Loucy (cell line): ENCODE measurements at regions not wholly inside any gene's neighbourhood (a gene's known extent, or its start where the extent isn't known, plus 50 kb on each side); places are given as distances from the start of the nearest gene placed in this dataset.

Experiments
- EZH2phosphoT487 ChIP-seq: fragments of 200-600 bp; IDR thresholded peaks from 2 replicates; pipeline ENCODE4 v1.6.1; 2018; ENCODE audit warnings: antibody characterized with exemption, mild to moderate bottlenecking, moderate library complexity, borderline replicate concordance
- TF ChIP-seq, protein P1 (sequence below): fragments of 200-600 bp; sonication (generic); conservative IDR thresholded peaks from 2 replicates; pipeline ENCODE4 v1.5.1; 2014; ENCODE audit warnings: mild to moderate bottlenecking, antibody characterized with exemption, low read length

DNA sequence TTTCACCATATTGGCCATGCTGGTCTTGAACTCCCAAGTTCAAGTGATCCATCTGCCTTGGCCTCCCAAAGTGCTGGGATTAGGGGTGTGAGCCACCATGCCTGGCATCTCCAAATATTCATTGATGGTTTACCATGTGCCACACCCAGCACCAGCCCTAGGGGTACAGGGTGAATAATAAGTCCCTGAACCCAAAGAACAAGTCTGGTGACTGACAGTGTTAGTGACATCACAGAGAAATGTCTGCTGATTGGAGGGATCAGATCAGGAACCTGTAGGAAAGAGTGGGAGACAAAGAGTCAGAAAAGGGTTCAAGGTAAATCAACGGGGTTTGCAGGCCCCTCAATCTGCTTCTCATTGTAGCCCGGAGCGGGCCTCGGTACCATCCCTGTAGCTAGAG lies 118.4 kb upstream of the NABP1 start:
- TF ChIP-seq, protein P1, sequence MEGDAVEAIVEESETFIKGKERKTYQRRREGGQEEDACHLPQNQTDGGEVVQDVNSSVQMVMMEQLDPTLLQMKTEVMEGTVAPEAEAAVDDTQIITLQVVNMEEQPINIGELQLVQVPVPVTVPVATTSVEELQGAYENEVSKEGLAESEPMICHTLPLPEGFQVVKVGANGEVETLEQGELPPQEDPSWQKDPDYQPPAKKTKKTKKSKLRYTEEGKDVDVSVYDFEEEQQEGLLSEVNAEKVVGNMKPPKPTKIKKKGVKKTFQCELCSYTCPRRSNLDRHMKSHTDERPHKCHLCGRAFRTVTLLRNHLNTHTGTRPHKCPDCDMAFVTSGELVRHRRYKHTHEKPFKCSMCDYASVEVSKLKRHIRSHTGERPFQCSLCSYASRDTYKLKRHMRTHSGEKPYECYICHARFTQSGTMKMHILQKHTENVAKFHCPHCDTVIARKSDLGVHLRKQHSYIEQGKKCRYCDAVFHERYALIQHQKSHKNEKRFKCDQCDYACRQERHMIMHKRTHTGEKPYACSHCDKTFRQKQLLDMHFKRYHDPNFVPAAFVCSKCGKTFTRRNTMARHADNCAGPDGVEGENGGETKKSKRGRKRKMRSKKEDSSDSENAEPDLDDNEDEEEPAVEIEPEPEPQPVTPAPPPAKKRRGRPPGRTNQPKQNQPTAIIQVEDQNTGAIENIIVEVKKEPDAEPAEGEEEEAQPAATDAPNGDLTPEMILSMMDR: no peak
- TF ChIP-seq EZH2phosphoT487: no peak
